ENCODE measurements at regions not wholly inside any gene's neighbourhood (a gene's known extent, or its start where the extent isn't known, plus 50 kb on each side); places are given as distances from the start of the nearest gene placed in this dataset.

GRCh38 chr9:94014066-94014654 is 59.0 kb upstream of the BARX1 start:
- intact Hi-C loops (cut with DNase I), result loop anchor here (1.0 kb wide), 1 partner anchor 199 kb away; no protein-coding TSS in a partner anchor
- H3K4me1 ChIP-seq, result peaks cover 0 to 4% of the 10 kb centered on the region in 2 donors
- DNase-seq (ENCODE audit: low spot score in 2 of 2), result no peak
- no peaks in the 10 kb centered on the region for H3K9me3 ChIP-seq
- no peak overlapping the region for H3K4me3 ChIP-seq
- peak; percentile 27 to 55 (median 44) for TF ChIP-seq CTCF (IDR thresholded peaks at IDR 0.05)
- no peak overlapping the region for H3K27ac ChIP-seq
- no peaks in the 10 kb centered on the region for H3K36me3 ChIP-seq
- H3K27me3 ChIP-seq, result no peaks in the 10 kb centered on the region

- DNase-seq (ENCODE audit: low spot score in 2 of 2), result no peak
- Histone ChIP-seq H3K4me3 (no peak overlapping the region), H3K36me3 (no peaks in the 10 kb centered on the region), H3K27ac (no peak overlapping the region), H3K4me1 (no peaks in the 10 kb centered on the region), H3K27me3 (no peaks in the 10 kb centered on the region), H3K9me3 (no peaks in the 10 kb centered on the region)
- intact Hi-C loops (cut with DNase I), result no loop called here
- no peak for TF ChIP-seq CTCF (IDR thresholded peaks at IDR 0.05)
These were observed 55.9 kb upstream of the BARX1 start for GRCh38 chr9:94010980-94011533.

GRCh38 chr9:94005272-94005901 is 50.2 kb upstream of the BARX1 start:
- Histone ChIP-seq H3K27ac (no peak overlapping the region), H3K27me3 (no peaks in the 10 kb centered on the region)
- no peak for TF ChIP-seq CTCF (IDR thresholded peaks at IDR 0.05)

More at GRCh38 chr9:94005272-94005901, 50.2 kb upstream of the BARX1 start:
- Histone ChIP-seq H3K4me1 (no peaks in the 10 kb centered on the region), H3K4me3 (no peak overlapping the region), H3K36me3 (no peaks in the 10 kb centered on the region), H3K9me3 (peaks cover 0 to 3% of the 10 kb centered on the region in 2 donors)
- no peak for DNase-seq (ENCODE audit: low spot score in 2 of 2)
- intact Hi-C loops (cut with DNase I), result no loop called here
